ENCODE measurements at regions not wholly inside any gene's neighbourhood (a gene's known extent, or its start where the extent isn't known, plus 50 kb on each side); places are given as distances from the start of the nearest gene placed in this dataset.

DNA sequence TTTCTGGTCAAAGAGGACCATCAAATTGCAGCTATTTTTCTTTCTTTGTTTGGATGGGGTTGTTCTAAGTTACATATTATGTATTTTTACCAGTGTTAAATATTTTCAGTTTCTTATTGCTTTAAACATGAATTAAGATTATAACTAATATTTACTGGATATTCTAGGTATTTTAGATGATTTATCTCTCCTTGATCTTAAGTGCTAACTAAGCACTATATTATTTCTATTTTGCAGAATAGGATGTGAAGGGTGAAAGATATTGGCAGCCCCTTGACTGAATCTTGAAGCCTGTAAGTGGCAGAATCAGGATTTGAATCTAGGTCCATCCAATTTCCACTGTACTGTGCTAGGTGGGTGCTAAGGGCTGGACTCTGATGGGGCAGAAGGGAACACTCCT is 307.3 kb upstream of the CCL2 start:
- TF ChIP-seq POLR2A (IDR thresholded peaks at IDR 0.05), result no peak
- TF ChIP-seq, protein P1, sequence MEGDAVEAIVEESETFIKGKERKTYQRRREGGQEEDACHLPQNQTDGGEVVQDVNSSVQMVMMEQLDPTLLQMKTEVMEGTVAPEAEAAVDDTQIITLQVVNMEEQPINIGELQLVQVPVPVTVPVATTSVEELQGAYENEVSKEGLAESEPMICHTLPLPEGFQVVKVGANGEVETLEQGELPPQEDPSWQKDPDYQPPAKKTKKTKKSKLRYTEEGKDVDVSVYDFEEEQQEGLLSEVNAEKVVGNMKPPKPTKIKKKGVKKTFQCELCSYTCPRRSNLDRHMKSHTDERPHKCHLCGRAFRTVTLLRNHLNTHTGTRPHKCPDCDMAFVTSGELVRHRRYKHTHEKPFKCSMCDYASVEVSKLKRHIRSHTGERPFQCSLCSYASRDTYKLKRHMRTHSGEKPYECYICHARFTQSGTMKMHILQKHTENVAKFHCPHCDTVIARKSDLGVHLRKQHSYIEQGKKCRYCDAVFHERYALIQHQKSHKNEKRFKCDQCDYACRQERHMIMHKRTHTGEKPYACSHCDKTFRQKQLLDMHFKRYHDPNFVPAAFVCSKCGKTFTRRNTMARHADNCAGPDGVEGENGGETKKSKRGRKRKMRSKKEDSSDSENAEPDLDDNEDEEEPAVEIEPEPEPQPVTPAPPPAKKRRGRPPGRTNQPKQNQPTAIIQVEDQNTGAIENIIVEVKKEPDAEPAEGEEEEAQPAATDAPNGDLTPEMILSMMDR (IDR thresholded peaks at IDR 0.05), result no peak
- DNase-seq, result no peak
- no peak for ATAC-seq
- Histone ChIP-seq H3K27ac (no peak overlapping the region), H3K9me3 (no peaks in the 10 kb centered on the region), H3K4me1 (no peaks in the 10 kb centered on the region), H3K4me3 (no peak overlapping the region), H3K27me3 (peaks cover 0 to 9% (median 0%) of the 10 kb centered on the region in 9 donors), H3K36me3 (no peaks in the 10 kb centered on the region)
- intact Hi-C loops (cut with DNase I), result no loop called here

DNA sequence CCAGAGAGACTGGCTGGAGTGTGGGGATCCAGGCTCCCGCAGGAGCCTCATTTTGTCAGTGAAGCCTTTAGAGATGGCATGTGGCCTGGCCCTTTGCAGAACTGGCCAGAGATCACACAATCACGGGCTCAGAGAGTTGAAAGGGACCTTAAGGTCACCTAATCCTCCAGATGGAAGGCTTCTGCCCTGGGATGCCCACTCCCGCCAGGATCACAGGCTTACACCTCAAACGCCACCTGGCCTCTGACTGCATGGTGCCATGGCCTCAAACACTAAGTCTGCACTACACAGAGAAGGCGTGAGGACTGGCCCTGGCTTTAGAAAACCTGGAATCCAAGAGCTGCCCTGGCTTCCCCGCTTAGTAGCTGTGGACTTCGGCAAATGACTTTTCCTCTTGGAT is 306.8 kb upstream of the CCL2 start:
- intact Hi-C loops (cut with DNase I), result no loop called here
- H3K27me3 ChIP-seq, result peaks cover 0 to 9% (median 0%) of the 10 kb centered on the region in 9 donors
- no peak for TF ChIP-seq POLR2A (IDR thresholded peaks at IDR 0.05)
- TF ChIP-seq, protein P1 (IDR thresholded peaks at IDR 0.05), result no peak
- H3K4me1 ChIP-seq, result no peaks in the 10 kb centered on the region
- DNase-seq (no peak), ATAC-seq (no peak)
- H3K9me3 ChIP-seq, result no peaks in the 10 kb centered on the region
- no peak overlapping the region for H3K27ac ChIP-seq
- no peak overlapping the region for H3K4me3 ChIP-seq
- WGBS, 4 donors, result 72 to 78% (median 74%) methylated on average over 5 to 7 of the region's 7 CpGs
- H3K36me3 ChIP-seq, result no peaks in the 10 kb centered on the region

DNA sequence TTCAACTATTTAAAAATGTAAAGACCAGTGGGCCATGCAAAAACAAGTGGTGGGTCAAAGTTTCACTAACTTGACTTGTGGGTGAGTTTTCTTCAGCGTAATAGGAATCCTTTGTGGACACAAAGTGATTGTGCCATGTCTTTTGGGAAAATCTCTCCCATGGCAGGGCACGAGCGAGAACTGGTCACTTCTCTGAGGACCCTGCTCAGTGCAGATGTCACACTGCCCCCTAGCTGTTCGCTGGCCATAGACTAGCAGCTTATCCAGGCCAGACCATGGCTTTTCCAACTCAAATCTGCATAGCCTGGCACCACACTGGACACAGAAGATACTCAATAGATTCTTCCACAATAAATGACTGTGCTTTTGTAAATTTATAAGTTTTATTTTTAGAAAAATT is 306.0 kb upstream of the CCL2 start:
- Histone ChIP-seq H3K36me3 (no peaks in the 10 kb centered on the region), H3K27me3 (peaks cover 0 to 9% (median 0%) of the 10 kb centered on the region in 9 donors), H3K4me1 (no peaks in the 10 kb centered on the region), H3K4me3 (no peak overlapping the region), H3K27ac (no peak overlapping the region), H3K9me3 (no peaks in the 10 kb centered on the region)
- no peak for ATAC-seq
- 57 to 70% (median 63%) methylated on average over 4 of the region's 4 CpGs for WGBS, 4 donors
- intact Hi-C loops (cut with DNase I), result no loop called here
- TF ChIP-seq POLR2A (IDR thresholded peaks at IDR 0.05), result no peak
- TF ChIP-seq, protein P1 (IDR thresholded peaks at IDR 0.05), result peak in 5 of 12 donors; percentile 5 to 26 (median 18)
- DNase-seq, result no peak

DNA sequence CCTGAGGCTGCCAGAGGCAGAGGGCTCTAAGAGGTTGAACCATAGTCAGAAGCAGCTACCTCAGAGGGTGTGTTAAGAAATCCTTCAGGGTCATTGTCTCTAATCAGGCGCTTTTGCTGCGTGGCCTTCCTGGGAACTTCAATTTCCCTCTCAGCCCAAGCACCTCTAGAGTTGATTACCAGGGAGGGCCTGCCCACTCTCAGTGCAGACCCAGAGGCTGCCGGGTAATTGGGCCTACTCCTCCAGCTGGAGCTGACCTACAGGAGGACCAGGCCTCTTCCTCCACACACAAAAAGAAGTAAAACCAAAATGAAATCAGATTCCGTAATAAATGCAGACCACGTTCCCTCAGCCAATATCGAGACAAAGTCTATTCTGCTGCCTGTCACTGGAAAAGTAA is 305.0 kb upstream of the CCL2 start:
- no peaks in the 10 kb centered on the region for H3K9me3 ChIP-seq
- H3K36me3 ChIP-seq, result no peaks in the 10 kb centered on the region
- H3K27me3 ChIP-seq, result peaks cover 0 to 9% (median 0%) of the 10 kb centered on the region in 9 donors
- ATAC-seq (no peak), DNase-seq (no peak)
- no peak overlapping the region for H3K27ac ChIP-seq
- TF ChIP-seq, protein P1 (IDR thresholded peaks at IDR 0.05), result no peak
- TF ChIP-seq POLR2A (IDR thresholded peaks at IDR 0.05), result no peak
- 89 to 91% (median 90%) methylated on average over 6 of the region's 6 CpGs for WGBS, 4 donors
- intact Hi-C loops (cut with DNase I), result loop anchor here in 1 of 10 donors (10.0 kb wide), 1 partner anchor 55 kb away; no protein-coding TSS in a partner anchor
- no peak overlapping the region for H3K4me3 ChIP-seq
- H3K4me1 ChIP-seq, result no peaks in the 10 kb centered on the region

Data from heart left ventricle (tissue), 16 donors.